ENCODE measurements at regions not wholly inside any gene's neighbourhood (a gene's known extent, or its start where the extent isn't known, plus 50 kb on each side); places are given as distances from the start of the nearest gene placed in this dataset.

GRCh38 chr13:61935710-61936109, 520.1 kb upstream of the PCDH20 start:
- Histone ChIP-seq H3K79me2 (ENCODE audit: control insufficient read depth, insufficient read depth, low read length) (no peaks in the 10 kb centered on the region), H3K4me1 (ENCODE audit: control insufficient read depth, insufficient read depth, low read length) (no peaks in the 10 kb centered on the region), H3K4me2 (ENCODE audit: control insufficient read depth, insufficient read depth) (no peak overlapping the region), H3K9ac (ENCODE audit: control insufficient read depth, insufficient read depth, low read length) (no peak overlapping the region), H3K4me3 (no peak overlapping the region), H2AFZ (ENCODE audit: control insufficient read depth, low read depth, low read length) (no peak overlapping the region), H3K9me3 (replicated peaks; ENCODE audit: control insufficient read depth, insufficient read depth, low read length) (no peaks in the 10 kb centered on the region), H3K36me3 (ENCODE audit: control insufficient read depth in 2 of 2, insufficient read depth in 2 of 2, low read length in 1 of 2) (no peaks in the 10 kb centered on the region), H4K20me1 (ENCODE audit: control insufficient read depth, insufficient read depth) (no peaks in the 10 kb centered on the region), H3K27me3 (replicated peaks in 1 of 2; ENCODE audit: control insufficient read depth in 2 of 2, insufficient read depth in 2 of 2, low read length in 1 of 2) (no peaks in the 10 kb centered on the region), H3K27ac (ENCODE audit: control insufficient read depth, insufficient read depth) (no peak overlapping the region)
- no TSS peak for BruUV-seq (replicated peaks)
- ChIA-PET CTCF (no interaction called here), RAD21 (ENCODE audit: unreplicated experiment) (no interaction called here), POLR2A (no interaction called here), SMC1A (ENCODE audit: uncharacterized antibody, unreplicated experiment) (no interaction called here)
- in situ Hi-C loops (cut with MboI) (no loop called here), intact Hi-C loops (cut with micrococcal nuclease; ENCODE audit: unreplicated experiment) (no loop called here)
- ATAC-seq, result peak; percentile 65
- TF ChIP-seq CHD2 (IDR thresholded peaks at IDR 0.05; ENCODE audit: borderline replicate concordance, low read depth, low read length) (no peak), EED (IDR thresholded peaks at IDR 0.05; ENCODE audit: low read depth) (peak; percentile 38; the same call in 1 of the 2 replicates), IKZF1 (conservative IDR thresholded peaks at IDR 0.05) (peak; percentile 39; the same call in 1 of the 2 replicates), IKZF2 (IDR thresholded peaks at IDR 0.05) (peak in 1 of 2 experiments; percentile 45; a peak in 1 of 4 replicates), SPI1 (IDR thresholded peaks at IDR 0.05; ENCODE audit: borderline replicate concordance, insufficient read depth, low read depth, low read length) (peak; percentile 78)
- FAIRE-seq, result peak; percentile 72
- 36% methylated on average over 1 of the region's 1 CpG for WGBS (ENCODE audit: insufficient coverage, insufficient replicate concordance, low lambda C conversion rate, missing lambda C conversion rate)
- no peak for DNase-seq (ENCODE audit: low read depth, low spot score)

DNA sequence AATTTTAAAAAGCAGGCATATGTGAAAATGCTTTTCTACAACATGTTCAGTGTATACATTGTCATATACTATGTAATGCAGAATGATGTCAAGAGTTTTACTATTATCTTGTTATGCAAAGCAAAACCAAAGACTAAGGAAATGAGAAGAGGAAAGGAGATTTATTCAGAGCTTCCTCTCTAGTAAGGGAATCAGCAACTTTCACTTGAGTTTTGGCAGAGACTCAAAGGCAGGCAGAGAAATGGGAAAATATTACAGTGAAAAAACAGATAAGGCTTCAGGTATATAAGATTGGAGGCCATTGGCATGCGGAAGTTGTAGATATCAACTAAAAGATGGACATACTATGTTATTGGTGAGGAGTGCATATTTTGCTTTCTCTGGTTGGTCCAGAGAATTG, 512.0 kb upstream of the PCDH20 start:
- Histone ChIP-seq H3K4me3 (no peak overlapping the region), H3K27me3 (replicated peaks in 1 of 2; ENCODE audit: control insufficient read depth in 2 of 2, insufficient read depth in 2 of 2, low read length in 1 of 2) (no peaks in the 10 kb centered on the region), H4K20me1 (ENCODE audit: control insufficient read depth, insufficient read depth) (no peaks in the 10 kb centered on the region), H2AFZ (ENCODE audit: control insufficient read depth, low read depth, low read length) (no peak overlapping the region), H3K4me1 (ENCODE audit: control insufficient read depth, insufficient read depth, low read length) (no peaks in the 10 kb centered on the region), H3K4me2 (ENCODE audit: control insufficient read depth, insufficient read depth) (no peak overlapping the region), H3K36me3 (ENCODE audit: control insufficient read depth in 2 of 2, insufficient read depth in 2 of 2, low read length in 1 of 2) (no peaks in the 10 kb centered on the region), H3K9ac (ENCODE audit: control insufficient read depth, insufficient read depth, low read length) (no peak overlapping the region), H3K9me3 (replicated peaks; ENCODE audit: control insufficient read depth, insufficient read depth, low read length) (no peaks in the 10 kb centered on the region), H3K27ac (ENCODE audit: control insufficient read depth, insufficient read depth) (no peak overlapping the region), H3K79me2 (ENCODE audit: control insufficient read depth, insufficient read depth, low read length) (no peaks in the 10 kb centered on the region)
- ATAC-seq (no peak), DNase-seq (ENCODE audit: low read depth, low spot score) (no peak), FAIRE-seq (no peak)
- ChIA-PET SMC1A (ENCODE audit: uncharacterized antibody, unreplicated experiment) (no interaction called here), CTCF (no interaction called here), RAD21 (ENCODE audit: unreplicated experiment) (no interaction called here), POLR2A (no interaction called here)
- intact Hi-C loops (cut with micrococcal nuclease; ENCODE audit: unreplicated experiment), result no loop called here
- WGBS (ENCODE audit: insufficient coverage, insufficient replicate concordance, low lambda C conversion rate, missing lambda C conversion rate), result 95% methylated on average over 1 of the region's 1 CpG
- in situ Hi-C loops (cut with MboI), result no loop called here
- BruUV-seq (replicated peaks), result no TSS peak
- TF ChIP-seq, protein P1, sequence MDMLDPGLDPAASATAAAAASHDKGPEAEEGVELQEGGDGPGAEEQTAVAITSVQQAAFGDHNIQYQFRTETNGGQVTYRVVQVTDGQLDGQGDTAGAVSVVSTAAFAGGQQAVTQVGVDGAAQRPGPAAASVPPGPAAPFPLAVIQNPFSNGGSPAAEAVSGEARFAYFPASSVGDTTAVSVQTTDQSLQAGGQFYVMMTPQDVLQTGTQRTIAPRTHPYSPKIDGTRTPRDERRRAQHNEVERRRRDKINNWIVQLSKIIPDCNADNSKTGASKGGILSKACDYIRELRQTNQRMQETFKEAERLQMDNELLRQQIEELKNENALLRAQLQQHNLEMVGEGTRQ (IDR thresholded peaks at IDR 0.05; ENCODE audit: borderline replicate concordance, low read depth, low read length), result no peak
- no peak for TF ChIP-seq USF1 (IDR thresholded peaks at IDR 0.05; ENCODE audit: borderline replicate concordance, extremely low read length, insufficient read depth, low read depth, low read length)
- TF ChIP-seq TBL1XR1 (IDR thresholded peaks at IDR 0.05; ENCODE audit: low read depth, low read length), result no peak
- TF ChIP-seq NR2F1 (conservative IDR thresholded peaks at IDR 0.05), result no peak
- no peak for TF ChIP-seq PAX5 (IDR thresholded peaks at IDR 0.05; ENCODE audit: borderline replicate concordance, low read depth, low read length)
- TF ChIP-seq, protein P2, sequence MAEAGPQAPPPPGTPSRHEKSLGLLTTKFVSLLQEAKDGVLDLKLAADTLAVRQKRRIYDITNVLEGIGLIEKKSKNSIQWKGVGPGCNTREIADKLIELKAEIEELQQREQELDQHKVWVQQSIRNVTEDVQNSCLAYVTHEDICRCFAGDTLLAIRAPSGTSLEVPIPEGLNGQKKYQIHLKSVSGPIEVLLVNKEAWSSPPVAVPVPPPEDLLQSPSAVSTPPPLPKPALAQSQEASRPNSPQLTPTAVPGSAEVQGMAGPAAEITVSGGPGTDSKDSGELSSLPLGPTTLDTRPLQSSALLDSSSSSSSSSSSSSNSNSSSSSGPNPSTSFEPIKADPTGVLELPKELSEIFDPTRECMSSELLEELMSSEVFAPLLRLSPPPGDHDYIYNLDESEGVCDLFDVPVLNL (IDR thresholded peaks at IDR 0.05; ENCODE audit: low read depth, low read length), result no peak
- no peak for TF ChIP-seq NFIC (IDR thresholded peaks at IDR 0.05; ENCODE audit: low read depth, low read length)
- TF ChIP-seq ZNF384 (IDR thresholded peaks at IDR 0.05; ENCODE audit: borderline replicate concordance, low read depth, low read length), result no peak
- no peak for TF ChIP-seq E4F1 (IDR thresholded peaks at IDR 0.05; ENCODE audit: borderline replicate concordance, partially characterized antibody)
